HG03196 (cell line): ENCODE measurements at regions not wholly inside any gene's neighbourhood (a gene's known extent, or its start where the extent isn't known, plus 50 kb on each side); places are given as distances from the start of the nearest gene placed in this dataset.

ENCODE experiments used
- ATAC-seq: cut with Tn5 transposase; IDR thresholded peaks from one replicate; pipeline ENCODE4 v1.9.1; 2021; ENCODE audit not compliant: unreplicated experiment

- ATAC-seq = no peak
Observed at GRCh38 chr12:91863702-91864101, 281.9 kb downstream of the BTG1 start.

GRCh38 chr12:91861554-91861953, 284.1 kb downstream of the BTG1 start:
- no peak for ATAC-seq

GRCh38 chr12:91859347-91859746, 286.3 kb downstream of the BTG1 start:
- ATAC-seq = no peak

- no peak for ATAC-seq
Observed at GRCh38 chr12:91857813-91858542, 287.7 kb downstream of the BTG1 start.

- no peak for ATAC-seq
Observed at GRCh38 chr12:91854725-91855124, 290.9 kb downstream of the BTG1 start.

GRCh38 chr12:91853350-91854127, 292.1 kb downstream of the BTG1 start:
- no peak for ATAC-seq

GRCh38 chr12:91852634-91853033, 293.0 kb downstream of the BTG1 start:
- no peak for ATAC-seq

- no peak for ATAC-seq
Observed at GRCh38 chr12:91851741-91852477, 293.7 kb downstream of the BTG1 start.

- ATAC-seq = no peak
Observed at GRCh38 chr12:91846466-91847055, 299.1 kb downstream of the BTG1 start.

- no peak for ATAC-seq
Observed at GRCh38 chr12:91845365-91845764, 300.3 kb downstream of the BTG1 start.

- ATAC-seq = no peak
Observed at GRCh38 chr12:91841822-91842221, 303.8 kb downstream of the BTG1 start.

- no peak for ATAC-seq
Observed at GRCh38 chr12:91836696-91837095, 308.9 kb downstream of the BTG1 start.

GRCh38 chr12:91836264-91836663, 309.4 kb downstream of the BTG1 start:
- ATAC-seq = no peak

GRCh38 chr12:91835693-91836092, 310.0 kb downstream of the BTG1 start:
- no peak for ATAC-seq

- no peak for ATAC-seq
Observed at GRCh38 chr12:91833780-91834359, 311.8 kb downstream of the BTG1 start.

GRCh38 chr12:91825999-91826398, 319.6 kb downstream of the BTG1 start:
- ATAC-seq = no peak

GRCh38 chr12:91824991-91825390, 320.7 kb downstream of the BTG1 start:
- ATAC-seq = no peak

GRCh38 chr12:91819132-91819447, 326.6 kb downstream of the BTG1 start:
- no peak for ATAC-seq

- no peak for ATAC-seq
Observed at GRCh38 chr12:91818227-91819131, 327.2 kb downstream of the BTG1 start.

- no peak for ATAC-seq
Observed at GRCh38 chr12:91817517-91817916, 328.1 kb downstream of the BTG1 start.
